GM23338 (cell line): ENCODE measurements at regions not wholly inside any gene's neighbourhood (a gene's known extent, or its start where the extent isn't known, plus 50 kb on each side); places are given as distances from the start of the nearest gene placed in this dataset.

Experiments used
- ATAC-seq: fragments of 200-7000 bp; cut with Tn5 transposase; 3 replicates; pipeline ENCODE4 v1.9.1; 2020
- DNase-seq: peaks from one replicate; pipeline ENCODE4 v3.0.0-alpha.2; 2015; ENCODE audit warnings: low spot score
- H2AFZ ChIP-seq: fragments of 200-600 bp; sonication (generic); 2 replicates; pipeline ENCODE4 v1.8.0; 2016; ENCODE audit warnings: antibody characterized with exemption, mild to moderate bottlenecking, moderate library complexity
- H3F3A ChIP-seq: fragments of 200-600 bp; sonication (generic); replicated peaks from 2 replicates; pipeline ENCODE4 v1.8.0; 2017; ENCODE audit warnings: antibody characterized with exemption, mixed run types, low read depth
- H3K27ac ChIP-seq: fragments of 200-600 bp; sonication (generic); 2 replicates; pipeline ENCODE4 v1.6.1; 2016; ENCODE audit warnings: low read depth
- H3K27me3 ChIP-seq: fragments of 200-600 bp; sonication (generic); 2 replicates; pipeline ENCODE4 v1.8.0; 2016; ENCODE audit warnings: mild to moderate bottlenecking, mixed run types, moderate library complexity; ENCODE audit not compliant: insufficient read depth
- H3K36me3 ChIP-seq: fragments of 200-600 bp; sonication (generic); 2 replicates; pipeline ENCODE4 v1.8.0; 2016; ENCODE audit warnings: mild to moderate bottlenecking; ENCODE audit not compliant: insufficient read depth
- H3K4me1 ChIP-seq: fragments of 200-600 bp; sonication (generic); 2 replicates; pipeline ENCODE4 v1.8.0; 2016; ENCODE audit warnings: mild to moderate bottlenecking, moderate library complexity; ENCODE audit not compliant: insufficient read depth
- H3K4me2 ChIP-seq: fragments of 200-600 bp; sonication (generic); 2 replicates; pipeline ENCODE4 v1.7.1; 2017; ENCODE audit warnings: mixed run types
- H3K4me3 ChIP-seq: fragments of 200-600 bp; sonication (generic); 2 replicates; pipeline ENCODE4 v1.6.1; 2016; ENCODE audit warnings: mixed run types
- H3K79me2 ChIP-seq: fragments of 200-600 bp; sonication (generic); replicated peaks from 2 replicates; pipeline ENCODE4 v1.8.0; 2017; ENCODE audit warnings: mild to moderate bottlenecking; ENCODE audit not compliant: insufficient read depth
- H3K9me2 ChIP-seq: fragments of 200-600 bp; sonication (generic); 2 replicates; pipeline ENCODE4 v1.8.0; 2017; ENCODE audit not compliant: insufficient read depth
- H4K20me1 ChIP-seq: fragments of 200-600 bp; sonication (generic); replicated peaks from 2 replicates; pipeline ENCODE4 v1.8.0; 2017; ENCODE audit warnings: mild to moderate bottlenecking; ENCODE audit not compliant: insufficient read depth
- H3K27ac Mint-ChIP-seq: 2 replicates; pipeline ENCODE4 v1.8.0; 2020; ENCODE audit warnings: inconsistent platforms, mild to moderate bottlenecking, moderate library complexity, mixed read lengths
- H3K27me3 Mint-ChIP-seq: 3 replicates; pipeline ENCODE4 v1.8.0; 2022; ENCODE audit warnings: low read depth, mild to moderate bottlenecking, moderate library complexity, mixed read lengths, inconsistent platforms; ENCODE audit not compliant: insufficient read depth, poor library complexity
- H3K36me3 Mint-ChIP-seq: 3 replicates; pipeline ENCODE4 v1.8.0; 2021; ENCODE audit warnings: low read depth, mild to moderate bottlenecking, inconsistent platforms, moderate library complexity, mixed read lengths
- H3K4me1 Mint-ChIP-seq: 3 replicates; pipeline ENCODE4 v1.8.0; 2020; ENCODE audit warnings: mild to moderate bottlenecking, inconsistent platforms, mixed read lengths
- H3K4me3 Mint-ChIP-seq: 3 replicates; pipeline ENCODE4 v1.8.0; 2021; ENCODE audit warnings: moderate library complexity, mild to moderate bottlenecking, inconsistent platforms, mixed read lengths
- H3K9me3 Mint-ChIP-seq: 3 replicates; pipeline ENCODE4 v1.8.0; 2020; ENCODE audit warnings: moderate library complexity, mild to moderate bottlenecking, inconsistent platforms, mixed read lengths
- CREB1 ChIP-seq: fragments of 250-450 bp; sonication (Bioruptor Pico); IDR thresholded peaks from 2 replicates; pipeline ENCODE4 v1.5.0; 2020; ENCODE audit warnings: low read depth, mild to moderate bottlenecking, moderate library complexity
- EZH2 ChIP-seq: fragments of 200-600 bp; sonication (generic); IDR thresholded peaks from one replicate; pipeline ENCODE4 v1.8.0; 2017; ENCODE audit warnings: antibody characterized with exemption, mild to moderate bottlenecking, low read depth; ENCODE audit not compliant: unreplicated experiment
- EZH2phosphoT487 ChIP-seq: fragments of 200-600 bp; sonication (generic); IDR thresholded peaks from one replicate; pipeline ENCODE4 v1.8.1; 2018; ENCODE audit warnings: antibody characterized with exemption; ENCODE audit not compliant: unreplicated experiment
- NANOG ChIP-seq: IDR thresholded peaks from 2 replicates; pipeline ENCODE4 v1.6.1; 2016; ENCODE audit warnings: antibody characterized with exemption, borderline replicate concordance
- POLR2AphosphoS5 ChIP-seq: IDR thresholded peaks from 2 replicates; pipeline ENCODE4 v1.6.1; 2016; ENCODE audit warnings: antibody characterized with exemption, low read depth
- STAT1 ChIP-seq: IDR thresholded peaks from one replicate; pipeline ENCODE4 v1.6.1; 2016; ENCODE audit warnings: antibody characterized with exemption; ENCODE audit not compliant: unreplicated experiment
- TF ChIP-seq, protein P1 (sequence below): fragments of 250-450 bp; sonication (Bioruptor Pico); IDR thresholded peaks from 2 replicates; pipeline ENCODE4 v1.5.0; 2020; ENCODE audit warnings: mild to moderate bottlenecking, moderate library complexity
- TF ChIP-seq, protein P2 (sequence below), 2 experiments: fragments of 200-600 bp in 1 of 2; sonication (generic) in 1 of 2; conservative IDR thresholded peaks; 2 replicates each; pipeline versions ENCODE4 v1.5.1 to v1.6.1; 2016 to 2017; ENCODE audit warnings: antibody characterized with exemption in 2 of 2, low read depth in 2 of 2, mild to moderate bottlenecking in 2 of 2, moderate library complexity in 1 of 2

DNA sequence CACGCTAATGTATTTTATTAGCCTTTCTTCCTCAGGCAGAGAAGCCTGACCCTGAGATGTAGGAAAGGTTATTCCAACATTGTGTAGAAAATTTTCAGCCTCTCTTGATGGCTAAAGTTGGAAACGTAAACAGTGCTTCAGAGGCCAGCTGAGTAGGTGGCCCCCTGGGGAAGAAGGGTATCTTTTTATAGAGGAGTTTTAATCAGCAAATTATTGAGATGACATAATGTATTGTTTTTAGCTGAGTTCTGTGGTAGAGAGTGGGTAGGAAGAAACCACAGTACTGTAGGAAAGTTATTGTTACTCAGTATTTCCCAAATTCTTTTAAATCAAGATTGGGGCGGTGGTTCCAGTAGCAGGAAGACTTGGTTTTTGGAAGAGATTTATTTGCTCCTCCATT lies 268.8 kb downstream of the DLEU7 start (continued):
- TF ChIP-seq, protein P1, sequence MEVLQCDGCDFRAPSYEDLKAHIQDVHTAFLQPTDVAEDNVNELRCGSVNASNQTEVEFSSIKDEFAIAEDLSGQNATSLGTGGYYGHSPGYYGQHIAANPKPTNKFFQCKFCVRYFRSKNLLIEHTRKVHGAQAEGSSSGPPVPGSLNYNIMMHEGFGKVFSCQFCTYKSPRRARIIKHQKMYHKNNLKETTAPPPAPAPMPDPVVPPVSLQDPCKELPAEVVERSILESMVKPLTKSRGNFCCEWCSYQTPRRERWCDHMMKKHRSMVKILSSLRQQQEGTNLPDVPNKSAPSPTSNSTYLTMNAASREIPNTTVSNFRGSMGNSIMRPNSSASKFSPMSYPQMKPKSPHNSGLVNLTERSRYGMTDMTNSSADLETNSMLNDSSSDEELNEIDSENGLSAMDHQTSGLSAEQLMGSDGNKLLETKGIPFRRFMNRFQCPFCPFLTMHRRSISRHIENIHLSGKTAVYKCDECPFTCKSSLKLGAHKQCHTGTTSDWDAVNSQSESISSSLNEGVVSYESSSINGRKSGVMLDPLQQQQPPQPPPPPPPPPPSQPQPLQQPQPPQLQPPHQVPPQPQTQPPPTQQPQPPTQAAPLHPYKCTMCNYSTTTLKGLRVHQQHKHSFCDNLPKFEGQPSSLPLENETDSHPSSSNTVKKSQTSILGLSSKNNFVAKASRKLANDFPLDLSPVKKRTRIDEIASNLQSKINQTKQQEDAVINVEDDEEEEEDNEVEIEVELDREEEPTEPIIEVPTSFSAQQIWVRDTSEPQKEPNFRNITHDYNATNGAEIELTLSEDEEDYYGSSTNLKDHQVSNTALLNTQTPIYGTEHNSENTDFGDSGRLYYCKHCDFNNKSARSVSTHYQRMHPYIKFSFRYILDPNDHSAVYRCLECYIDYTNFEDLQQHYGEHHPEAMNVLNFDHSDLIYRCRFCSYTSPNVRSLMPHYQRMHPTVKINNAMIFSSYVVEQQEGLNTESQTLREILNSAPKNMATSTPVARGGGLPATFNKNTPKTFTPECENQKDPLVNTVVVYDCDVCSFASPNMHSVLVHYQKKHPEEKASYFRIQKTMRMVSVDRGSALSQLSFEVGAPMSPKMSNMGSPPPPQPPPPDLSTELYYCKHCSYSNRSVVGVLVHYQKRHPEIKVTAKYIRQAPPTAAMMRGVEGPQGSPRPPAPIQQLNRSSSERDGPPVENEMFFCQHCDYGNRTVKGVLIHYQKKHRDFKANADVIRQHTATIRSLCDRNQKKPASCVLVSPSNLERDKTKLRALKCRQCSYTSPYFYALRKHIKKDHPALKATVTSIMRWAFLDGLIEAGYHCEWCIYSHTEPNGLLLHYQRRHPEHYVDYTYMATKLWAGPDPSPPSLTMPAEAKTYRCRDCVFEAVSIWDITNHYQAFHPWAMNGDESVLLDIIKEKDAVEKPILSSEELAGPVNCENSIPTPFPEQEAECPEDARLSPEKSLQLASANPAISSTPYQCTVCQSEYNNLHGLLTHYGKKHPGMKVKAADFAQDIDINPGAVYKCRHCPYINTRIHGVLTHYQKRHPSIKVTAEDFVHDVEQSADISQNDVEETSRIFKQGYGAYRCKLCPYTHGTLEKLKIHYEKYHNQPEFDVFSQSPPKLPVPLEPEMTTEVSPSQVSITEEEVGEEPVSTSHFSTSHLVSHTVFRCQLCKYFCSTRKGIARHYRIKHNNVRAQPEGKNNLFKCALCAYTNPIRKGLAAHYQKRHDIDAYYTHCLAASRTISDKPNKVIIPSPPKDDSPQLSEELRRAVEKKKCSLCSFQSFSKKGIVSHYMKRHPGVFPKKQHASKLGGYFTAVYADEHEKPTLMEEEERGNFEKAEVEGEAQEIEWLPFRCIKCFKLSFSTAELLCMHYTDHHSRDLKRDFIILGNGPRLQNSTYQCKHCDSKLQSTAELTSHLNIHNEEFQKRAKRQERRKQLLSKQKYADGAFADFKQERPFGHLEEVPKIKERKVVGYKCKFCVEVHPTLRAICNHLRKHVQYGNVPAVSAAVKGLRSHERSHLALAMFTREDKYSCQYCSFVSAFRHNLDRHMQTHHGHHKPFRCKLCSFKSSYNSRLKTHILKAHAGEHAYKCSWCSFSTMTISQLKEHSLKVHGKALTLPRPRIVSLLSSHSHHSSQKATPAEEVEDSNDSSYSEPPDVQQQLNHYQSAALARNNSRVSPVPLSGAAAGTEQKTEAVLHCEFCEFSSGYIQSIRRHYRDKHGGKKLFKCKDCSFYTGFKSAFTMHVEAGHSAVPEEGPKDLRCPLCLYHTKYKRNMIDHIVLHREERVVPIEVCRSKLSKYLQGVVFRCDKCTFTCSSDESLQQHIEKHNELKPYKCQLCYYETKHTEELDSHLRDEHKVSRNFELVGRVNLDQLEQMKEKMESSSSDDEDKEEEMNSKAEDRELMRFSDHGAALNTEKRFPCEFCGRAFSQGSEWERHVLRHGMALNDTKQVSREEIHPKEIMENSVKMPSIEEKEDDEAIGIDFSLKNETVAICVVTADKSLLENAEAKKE (CRISPR knock-in tag), result no peak
- TF ChIP-seq STAT1, result no peak
- TF ChIP-seq NANOG, result no peak
- no peak for TF ChIP-seq EZH2phosphoT487

DNA sequence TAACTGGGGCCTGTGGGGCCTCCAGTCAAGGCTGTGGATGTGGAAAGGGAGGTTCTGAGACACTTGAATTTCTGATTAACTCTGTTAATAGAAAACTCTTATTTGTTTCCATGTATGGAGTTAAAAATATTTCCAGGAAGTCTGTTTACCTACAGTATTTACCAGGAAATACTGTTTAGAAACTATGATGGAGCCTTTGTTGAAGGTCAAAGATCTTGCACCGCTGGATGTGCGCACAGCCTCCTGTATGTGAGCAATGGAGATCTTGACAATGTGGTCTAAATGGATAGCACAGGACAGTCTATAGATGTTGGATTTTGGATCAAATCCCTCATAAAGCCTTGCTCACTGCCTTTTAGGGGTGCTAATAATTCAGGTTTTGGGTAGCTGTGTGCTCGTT lies 268.4 kb downstream of the DLEU7 start:
- no peaks in the 10 kb centered on the region for H3K4me1 ChIP-seq
- Mint-ChIP-seq H3K9me3 (no peaks in the 10 kb centered on the region), H3K4me3 (no peak overlapping the region), H3K27me3 (no peaks in the 10 kb centered on the region), H3K4me1 (no peaks in the 10 kb centered on the region; the same call in 2 of the 3 replicates), H3K27ac (no peak overlapping the region), H3K36me3 (no peaks in the 10 kb centered on the region)
- no peak overlapping the region for H2AFZ ChIP-seq
- TF ChIP-seq EZH2, result no peak
- TF ChIP-seq, protein P2, sequence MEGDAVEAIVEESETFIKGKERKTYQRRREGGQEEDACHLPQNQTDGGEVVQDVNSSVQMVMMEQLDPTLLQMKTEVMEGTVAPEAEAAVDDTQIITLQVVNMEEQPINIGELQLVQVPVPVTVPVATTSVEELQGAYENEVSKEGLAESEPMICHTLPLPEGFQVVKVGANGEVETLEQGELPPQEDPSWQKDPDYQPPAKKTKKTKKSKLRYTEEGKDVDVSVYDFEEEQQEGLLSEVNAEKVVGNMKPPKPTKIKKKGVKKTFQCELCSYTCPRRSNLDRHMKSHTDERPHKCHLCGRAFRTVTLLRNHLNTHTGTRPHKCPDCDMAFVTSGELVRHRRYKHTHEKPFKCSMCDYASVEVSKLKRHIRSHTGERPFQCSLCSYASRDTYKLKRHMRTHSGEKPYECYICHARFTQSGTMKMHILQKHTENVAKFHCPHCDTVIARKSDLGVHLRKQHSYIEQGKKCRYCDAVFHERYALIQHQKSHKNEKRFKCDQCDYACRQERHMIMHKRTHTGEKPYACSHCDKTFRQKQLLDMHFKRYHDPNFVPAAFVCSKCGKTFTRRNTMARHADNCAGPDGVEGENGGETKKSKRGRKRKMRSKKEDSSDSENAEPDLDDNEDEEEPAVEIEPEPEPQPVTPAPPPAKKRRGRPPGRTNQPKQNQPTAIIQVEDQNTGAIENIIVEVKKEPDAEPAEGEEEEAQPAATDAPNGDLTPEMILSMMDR (conservative IDR thresholded peaks at IDR 0.05; ENCODE audit: low read depth in 2 of 2), result no peak
- no peak for TF ChIP-seq EZH2phosphoT487
- TF ChIP-seq POLR2AphosphoS5, result no peak
- TF ChIP-seq CREB1 (CRISPR knock-in tag), result no peak
- H3K4me3 ChIP-seq, result no peak overlapping the region
- peaks cover 23% of the 10 kb centered on the region for H3K9me2 ChIP-seq
- H4K20me1 ChIP-seq, result no peaks in the 10 kb centered on the region
- H3K4me2 ChIP-seq, result no peak overlapping the region
- H3K27me3 ChIP-seq, result no peaks in the 10 kb centered on the region
- H3K27ac ChIP-seq, result no peak overlapping the region
- no peak for DNase-seq
- H3F3A ChIP-seq, result peaks cover 5% of the 10 kb centered on the region
- no peak for ATAC-seq
- no peaks in the 10 kb centered on the region for H3K79me2 ChIP-seq
- H3K36me3 ChIP-seq, result no peaks in the 10 kb centered on the region
